K562 (cell line): ENCODE measurements at regions not wholly inside any gene's neighbourhood (a gene's known extent, or its start where the extent isn't known, plus 50 kb on each side); places are given as distances from the start of the nearest gene placed in this dataset.

Source experiments
- BDP1 ChIP-seq: IDR thresholded peaks from 3 replicates; pipeline ENCODE4 v1.6.1; 2011; ENCODE audit not compliant: insufficient read length, insufficient read depth
- C11orf30 ChIP-seq: fragments of 450-650 bp; IDR thresholded peaks from 2 replicates; pipeline ENCODE4 v1.6.1; 2016; ENCODE audit warnings: low read depth, mild to moderate bottlenecking
- CREB1 ChIP-seq, 2 experiments: sonication (generic) in 1 of 2; formaldehyde crosslinking in 1 of 2; IDR thresholded peaks; 2 replicates each; pipeline versions ENCODE4 v1.6.1 to v1.8.0; 2012 to 2022; ENCODE audit warnings: inconsistent platforms in 1 of 2, mild to moderate bottlenecking in 1 of 2, missing genetic modification reagents in 1 of 2, moderate library complexity in 1 of 2
- CREBBP ChIP-seq: IDR thresholded peaks from one replicate; pipeline ENCODE4 v1.6.1; 2012; ENCODE audit warnings: low read depth, mild to moderate bottlenecking, control low read depth, inconsistent platforms, low read length
- ETV6 ChIP-seq, 3 experiments: fragments of 150-350 bp in 1 of 3; sonication (generic) in 1 of 3; formaldehyde crosslinking in 1 of 3; IDR thresholded peaks; 2 replicates each; pipeline versions ENCODE4 v1.6.1 to v1.8.0; 2014 to 2022; ENCODE audit warnings: borderline replicate concordance in 2 of 3, low read depth in 2 of 3, antibody characterized with exemption in 1 of 3, low read length in 1 of 3, mild to moderate bottlenecking in 1 of 3, missing genetic modification reagents in 1 of 3
- EZH2 ChIP-seq: IDR thresholded peaks from 2 replicates; pipeline ENCODE4 v1.6.1; 2012; ENCODE audit warnings: low read depth, mild to moderate bottlenecking, inconsistent platforms, low read length, borderline replicate concordance
- KLF16 ChIP-seq: IDR thresholded peaks from 2 replicates; pipeline ENCODE4 v1.6.1; 2016; ENCODE audit warnings: antibody characterized with exemption
- MCM7 ChIP-seq, 2 experiments: fragments of 450-650 bp; IDR thresholded peaks; 2 replicates each; pipeline ENCODE4 v1.6.1; 2016 to 2018
- MEIS2 ChIP-seq: fragments of 450-650 bp; IDR thresholded peaks from 2 replicates; pipeline ENCODE4 v1.6.1; 2014; ENCODE audit warnings: mild to moderate bottlenecking; ENCODE audit not compliant: partially characterized antibody
- NR1H2 ChIP-seq: sonication (generic); formaldehyde crosslinking; IDR thresholded peaks from 2 replicates; pipeline ENCODE4 v1.4.0; 2020; ENCODE audit warnings: mild to moderate bottlenecking, missing genetic modification reagents
- RB1 ChIP-seq: fragments of 450-650 bp; IDR thresholded peaks from 2 replicates; pipeline ENCODE4 v1.6.1; 2017; ENCODE audit warnings: low read depth, mild to moderate bottlenecking
- TBP ChIP-seq: optimal IDR thresholded peaks from 2 replicates; pipeline ENCODE3; 2011; ENCODE audit warnings: low read depth, low read length, improper control_type of control experiment
- TEAD4 ChIP-seq, 2 experiments: sonication (generic) in 1 of 2; formaldehyde crosslinking in 1 of 2; IDR thresholded peaks; 2 replicates each; pipeline versions ENCODE4 v1.6.1 to v1.8.0; 2012 to 2022; ENCODE audit warnings: borderline replicate concordance in 1 of 2, inconsistent platforms in 1 of 2, low read length in 1 of 2, mild to moderate bottlenecking in 1 of 2, missing genetic modification reagents in 1 of 2
- YY1 ChIP-seq, 3 experiments: IDR thresholded peaks; 2 replicates each; pipeline ENCODE4 v1.6.1; 2011; ENCODE audit warnings: low read length in 2 of 3, mild to moderate bottlenecking in 2 of 3, moderate library complexity in 2 of 3, borderline replicate concordance in 1 of 3, control low read depth in 1 of 3, low read depth in 1 of 3; ENCODE audit not compliant: insufficient read depth in 3 of 3, insufficient replicate concordance in 2 of 3, control insufficient read depth in 1 of 3, insufficient read length in 1 of 3; ENCODE audit errors: extremely low read depth in 1 of 3
- ZNF311 ChIP-seq: fragments of 250-450 bp; sonication (Bioruptor Pico); IDR thresholded peaks from 2 replicates; pipeline ENCODE4 v1.4.0; 2020; ENCODE audit warnings: mild to moderate bottlenecking, moderate library complexity
- TF ChIP-seq, protein P1 (sequence below), 3 experiments: fragments of 200-800 bp in 1 of 3; fragments of 250-450 bp in 1 of 3; fragments of 450-650 bp in 1 of 3; sonication (Bioruptor Pico) in 1 of 3; sonication (Bioruptor generic) in 1 of 3; formaldehyde crosslinking in 1 of 3; IDR thresholded peaks; 2 replicates each; pipeline versions ENCODE4 v1.6.1 to v1.8.0; 2016 to 2022; ENCODE audit warnings: mild to moderate bottlenecking in 2 of 3, missing genetic modification characterization in 2 of 3, missing compliant biosample characterization in 1 of 3, moderate library complexity in 1 of 3
- TF ChIP-seq, protein P2 (sequence below): sonication (generic); formaldehyde crosslinking; IDR thresholded peaks from 2 replicates; pipeline ENCODE4 v1.8.1; 2023; ENCODE audit warnings: missing genetic modification reagents, mild to moderate bottlenecking, borderline replicate concordance

DNA sequence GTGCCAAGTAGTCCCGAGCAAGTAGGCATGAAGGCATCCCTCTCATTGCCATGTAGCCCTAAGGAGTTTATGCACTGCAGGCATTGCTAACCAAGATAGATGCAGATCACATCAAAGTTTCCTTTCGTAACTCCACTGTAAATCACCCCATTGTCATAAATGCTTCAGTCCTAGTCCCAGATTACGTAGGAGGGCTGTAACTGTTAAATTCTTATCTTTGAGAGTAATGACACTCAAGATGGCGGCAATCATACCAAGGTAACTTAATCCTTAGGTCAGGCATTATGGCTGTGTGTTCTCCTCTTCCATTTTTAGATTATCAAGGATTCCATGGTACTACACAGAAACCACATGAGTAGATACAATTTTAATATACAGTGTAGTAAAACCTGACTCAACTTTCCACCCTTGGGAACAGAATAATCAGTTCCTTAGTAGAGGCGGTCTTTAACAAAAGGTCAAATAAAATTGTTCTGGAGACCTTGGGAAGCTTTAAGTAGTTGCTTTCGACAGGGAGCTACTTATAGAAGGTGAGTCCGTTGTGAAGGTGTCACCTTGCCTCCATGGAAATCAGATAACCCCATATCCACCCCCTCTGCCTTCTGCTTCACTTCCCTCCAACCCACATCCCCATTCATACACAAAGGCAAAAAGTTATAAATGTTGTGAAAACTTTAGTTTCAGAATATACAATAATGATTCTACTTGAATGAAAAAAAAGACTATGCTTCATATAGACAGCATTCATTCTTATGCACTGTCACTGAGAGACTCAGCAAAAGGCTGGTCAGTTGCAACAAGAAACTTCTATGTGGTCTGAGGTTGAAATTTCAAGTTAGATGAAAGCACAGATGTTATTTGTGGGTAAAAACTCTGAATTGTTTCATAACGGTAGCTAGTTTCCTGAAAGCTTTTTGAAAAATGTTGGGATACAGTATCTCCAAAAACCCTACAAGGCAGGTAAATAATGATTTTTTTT is 64.8 kb upstream of the GALNT5 start (continued):
- TF ChIP-seq BDP1 (no peak), YY1 (IDR thresholded peaks at IDR 0.05; ENCODE audit: borderline replicate concordance in 1 of 3, control insufficient read depth in 1 of 3, extremely low read depth in 1 of 3, insufficient read depth in 3 of 3, insufficient read length in 1 of 3, insufficient replicate concordance in 2 of 3, low read depth in 1 of 3, low read length in 2 of 3) (peak in 1 of 3 experiments; percentile 8), MEIS2 (peak; percentile 80), NR1H2 (no peak), TBP (no peak), EZH2 (no peak), CREB1 (IDR thresholded peaks at IDR 0.05) (no peak), CREB1 (CRISPR knock-in tag; IDR thresholded peaks at IDR 0.05) (no peak), CREBBP (no peak), ETV6 (IDR thresholded peaks at IDR 0.05; ENCODE audit: borderline replicate concordance in 1 of 2, low read depth in 2 of 2, low read length in 1 of 2) (no peak), ETV6 (CRISPR knock-in tag; IDR thresholded peaks at IDR 0.05; ENCODE audit: borderline replicate concordance) (no peak), KLF16 (no peak), C11orf30 (no peak), ZNF311 (CRISPR knock-in tag) (no peak), RB1 (no peak), TEAD4 (IDR thresholded peaks at IDR 0.05; ENCODE audit: low read length) (peak; percentile 19; the same call in 1 of the 2 replicates), TEAD4 (CRISPR knock-in tag; IDR thresholded peaks at IDR 0.05; ENCODE audit: borderline replicate concordance) (no peak), MCM7 (IDR thresholded peaks at IDR 0.05) (no peak)
- TF ChIP-seq, protein P1, sequence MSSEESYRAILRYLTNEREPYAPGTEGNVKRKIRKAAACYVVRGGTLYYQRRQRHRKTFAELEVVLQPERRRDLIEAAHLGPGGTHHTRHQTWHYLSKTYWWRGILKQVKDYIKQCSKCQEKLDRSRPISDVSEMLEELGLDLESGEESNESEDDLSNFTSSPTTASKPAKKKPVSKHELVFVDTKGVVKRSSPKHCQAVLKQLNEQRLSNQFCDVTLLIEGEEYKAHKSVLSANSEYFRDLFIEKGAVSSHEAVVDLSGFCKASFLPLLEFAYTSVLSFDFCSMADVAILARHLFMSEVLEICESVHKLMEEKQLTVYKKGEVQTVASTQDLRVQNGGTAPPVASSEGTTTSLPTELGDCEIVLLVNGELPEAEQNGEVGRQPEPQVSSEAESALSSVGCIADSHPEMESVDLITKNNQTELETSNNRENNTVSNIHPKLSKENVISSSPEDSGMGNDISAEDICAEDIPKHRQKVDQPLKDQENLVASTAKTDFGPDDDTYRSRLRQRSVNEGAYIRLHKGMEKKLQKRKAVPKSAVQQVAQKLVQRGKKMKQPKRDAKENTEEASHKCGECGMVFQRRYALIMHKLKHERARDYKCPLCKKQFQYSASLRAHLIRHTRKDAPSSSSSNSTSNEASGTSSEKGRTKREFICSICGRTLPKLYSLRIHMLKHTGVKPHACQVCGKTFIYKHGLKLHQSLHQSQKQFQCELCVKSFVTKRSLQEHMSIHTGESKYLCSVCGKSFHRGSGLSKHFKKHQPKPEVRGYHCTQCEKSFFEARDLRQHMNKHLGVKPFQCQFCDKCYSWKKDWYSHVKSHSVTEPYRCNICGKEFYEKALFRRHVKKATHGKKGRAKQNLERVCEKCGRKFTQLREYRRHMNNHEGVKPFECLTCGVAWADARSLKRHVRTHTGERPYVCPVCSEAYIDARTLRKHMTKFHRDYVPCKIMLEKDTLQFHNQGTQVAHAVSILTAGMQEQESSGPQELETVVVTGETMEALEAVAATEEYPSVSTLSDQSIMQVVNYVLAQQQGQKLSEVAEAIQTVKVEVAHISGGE (CRISPR knock-in tag; IDR thresholded peaks at IDR 0.05), result no peak
- TF ChIP-seq, protein P2, sequence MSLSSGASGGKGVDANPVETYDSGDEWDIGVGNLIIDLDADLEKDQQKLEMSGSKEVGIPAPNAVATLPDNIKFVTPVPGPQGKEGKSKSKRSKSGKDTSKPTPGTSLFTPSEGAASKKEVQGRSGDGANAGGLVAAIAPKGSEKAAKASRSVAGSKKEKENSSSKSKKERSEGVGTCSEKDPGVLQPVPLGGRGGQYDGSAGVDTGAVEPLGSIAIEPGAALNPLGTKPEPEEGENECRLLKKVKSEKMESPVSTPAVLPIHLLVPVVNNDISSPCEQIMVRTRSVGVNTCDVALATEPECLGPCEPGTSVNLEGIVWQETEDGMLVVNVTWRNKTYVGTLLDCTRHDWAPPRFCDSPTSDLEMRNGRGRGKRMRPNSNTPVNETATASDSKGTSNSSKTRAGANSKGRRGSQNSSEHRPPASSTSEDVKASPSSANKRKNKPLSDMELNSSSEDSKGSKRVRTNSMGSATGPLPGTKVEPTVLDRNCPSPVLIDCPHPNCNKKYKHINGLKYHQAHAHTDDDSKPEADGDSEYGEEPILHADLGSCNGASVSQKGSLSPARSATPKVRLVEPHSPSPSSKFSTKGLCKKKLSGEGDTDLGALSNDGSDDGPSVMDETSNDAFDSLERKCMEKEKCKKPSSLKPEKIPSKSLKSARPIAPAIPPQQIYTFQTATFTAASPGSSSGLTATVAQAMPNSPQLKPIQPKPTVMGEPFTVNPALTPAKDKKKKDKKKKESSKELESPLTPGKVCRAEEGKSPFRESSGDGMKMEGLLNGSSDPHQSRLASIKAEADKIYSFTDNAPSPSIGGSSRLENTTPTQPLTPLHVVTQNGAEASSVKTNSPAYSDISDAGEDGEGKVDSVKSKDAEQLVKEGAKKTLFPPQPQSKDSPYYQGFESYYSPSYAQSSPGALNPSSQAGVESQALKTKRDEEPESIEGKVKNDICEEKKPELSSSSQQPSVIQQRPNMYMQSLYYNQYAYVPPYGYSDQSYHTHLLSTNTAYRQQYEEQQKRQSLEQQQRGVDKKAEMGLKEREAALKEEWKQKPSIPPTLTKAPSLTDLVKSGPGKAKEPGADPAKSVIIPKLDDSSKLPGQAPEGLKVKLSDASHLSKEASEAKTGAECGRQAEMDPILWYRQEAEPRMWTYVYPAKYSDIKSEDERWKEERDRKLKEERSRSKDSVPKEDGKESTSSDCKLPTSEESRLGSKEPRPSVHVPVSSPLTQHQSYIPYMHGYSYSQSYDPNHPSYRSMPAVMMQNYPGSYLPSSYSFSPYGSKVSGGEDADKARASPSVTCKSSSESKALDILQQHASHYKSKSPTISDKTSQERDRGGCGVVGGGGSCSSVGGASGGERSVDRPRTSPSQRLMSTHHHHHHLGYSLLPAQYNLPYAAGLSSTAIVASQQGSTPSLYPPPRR (CRISPR knock-in tag), result no peak
